Keratinocyte (primary cell): ENCODE measurements at regions not wholly inside any gene's neighbourhood (a gene's known extent, or its start where the extent isn't known, plus 50 kb on each side); places are given as distances from the start of the nearest gene placed in this dataset.
"Not testable (repeated sequence)": the region's sequence is repeated elsewhere in the genome, so short reads cannot be mapped to it uniquely, and the experiment has no call there.

Source experiments
- DNase-seq: peaks from one replicate; pipeline ENCODE4 v3.0.0-alpha.2; 2011; ENCODE audit warnings: low read depth, missing footprints, low spot score
- FAIRE-seq: peaks from 2 replicates; lab custom pipeline; 2011; peaks lifted over from hg19 to GRCh38; lab: Jason Lieb, UNC
- H2AFZ ChIP-seq: 2 replicates; pipeline ENCODE4 v1.6.0; 2012; ENCODE audit warnings: low read length, control low read depth, inconsistent platforms; ENCODE audit not compliant: control insufficient read depth
- H3K27ac ChIP-seq: 2 replicates; pipeline ENCODE4 v1.5.1; 2011; ENCODE audit warnings: low read length; ENCODE audit not compliant: control insufficient read depth, insufficient read depth
- H3K27me3 ChIP-seq: 3 replicates; pipeline ENCODE4 v1.6.0; 2011; ENCODE audit warnings: low read length; ENCODE audit not compliant: control insufficient read depth, insufficient read depth; ENCODE audit errors: extremely low read depth
- H3K36me3 ChIP-seq, 2 experiments: 2 replicates in 1 of 2; 3 replicates in 1 of 2; pipeline ENCODE4 v1.5.1; 2011; ENCODE audit warnings: low read length in 2 of 2, mild to moderate bottlenecking in 1 of 2; ENCODE audit not compliant: control insufficient read depth in 2 of 2, insufficient read depth in 2 of 2; ENCODE audit errors: extremely low read depth in 1 of 2
- H3K4me1 ChIP-seq: 3 replicates; pipeline ENCODE4 v1.5.1; 2011; ENCODE audit warnings: low read length; ENCODE audit not compliant: control insufficient read depth, insufficient read depth; ENCODE audit errors: extremely low read depth
- H3K4me2 ChIP-seq: 3 replicates; pipeline ENCODE4 v1.6.0; 2011; ENCODE audit warnings: low read depth, low read length; ENCODE audit not compliant: control insufficient read depth, insufficient read depth; ENCODE audit errors: extremely low read depth
- H3K4me3 ChIP-seq, 3 experiments: fragments of 200-600 bp in 1 of 3; sonication (generic) in 1 of 3; 2 replicates in 2 of 3; 3 replicates in 1 of 3; pipeline ENCODE4 v1.5.1; 2011 to 2016; ENCODE audit warnings: low read length in 3 of 3, mild to moderate bottlenecking in 3 of 3, control low read depth in 2 of 3, inconsistent platforms in 1 of 3, low read depth in 1 of 3, mixed read lengths in 1 of 3, mixed run types in 1 of 3, moderate library complexity in 1 of 3; ENCODE audit not compliant: control insufficient read depth in 2 of 3, insufficient read depth in 2 of 3; ENCODE audit errors: extremely low read depth in 1 of 3
- H3K79me2 ChIP-seq: 2 replicates; pipeline ENCODE4 v1.6.0; 2012; ENCODE audit warnings: low read length; ENCODE audit not compliant: control insufficient read depth, insufficient read depth
- H3K9ac ChIP-seq: 3 replicates; pipeline ENCODE4 v1.6.0; 2011; ENCODE audit warnings: low read length; ENCODE audit not compliant: control insufficient read depth, insufficient read depth; ENCODE audit errors: extremely low read depth
- H3K9me1 ChIP-seq: 3 replicates; pipeline ENCODE4 v1.6.0; 2011; ENCODE audit warnings: low read length; ENCODE audit not compliant: control insufficient read depth, insufficient read depth; ENCODE audit errors: extremely low read depth
- H3K9me3 ChIP-seq: 2 replicates; pipeline ENCODE4 v1.5.1; 2012; ENCODE audit warnings: low read depth, low read length; ENCODE audit not compliant: control insufficient read depth
- H4K20me1 ChIP-seq: 3 replicates; pipeline ENCODE4 v1.6.0; 2011; ENCODE audit warnings: low read length; ENCODE audit not compliant: control insufficient read depth, insufficient read depth; ENCODE audit errors: extremely low read depth
- CTCF ChIP-seq, 3 experiments: IDR thresholded peaks in 1 of 3; conservative IDR thresholded peaks in 1 of 3; optimal IDR thresholded peaks in 1 of 3; 2 replicates in 2 of 3; 3 replicates in 1 of 3; pipeline versions ENCODE3 to v1.5.1; 2011; ENCODE audit warnings: low read length in 3 of 3, mild to moderate bottlenecking in 3 of 3, moderate library complexity in 2 of 3, control low read depth in 1 of 3, inconsistent platforms in 1 of 3; ENCODE audit not compliant: insufficient read depth in 2 of 3; ENCODE audit errors: extremely low read depth in 1 of 3
- EZH2 ChIP-seq: IDR thresholded peaks from one replicate; pipeline ENCODE4 v1.6.1; 2012; ENCODE audit warnings: inconsistent platforms, mild to moderate bottlenecking, low read length, moderate library complexity
- dilution Hi-C: fragments of 300-500 bp; cut with MboI; formaldehyde crosslinking; loops from one replicate; pipeline ENCODE4 v1.7.0; 2020; ENCODE audit warnings: low sequenced_read_pairs; ENCODE audit not compliant: extremely low pct_ligation_motif_present

- H3K4me3 ChIP-seq = no peak overlapping the region
- FAIRE-seq (no peak), DNase-seq (no peak)
- H3K9me3 ChIP-seq = no peaks in the 10 kb centered on the region
- H3K9ac ChIP-seq = no peak overlapping the region
- no peak overlapping the region for H3K4me2 ChIP-seq
- no peak overlapping the region for H2AFZ ChIP-seq
- dilution Hi-C loops = no loop called here
- H3K36me3 ChIP-seq = no peaks in the 10 kb centered on the region
- no peak for TF ChIP-seq CTCF (optimal IDR thresholded peaks at IDR 0.05 in 1 of 3, IDR thresholded peaks at IDR 0.05 in 1 of 3, conservative IDR thresholded peaks at IDR 0.05 in 1 of 3; ENCODE audit: extremely low read depth in 1 of 3, insufficient read depth in 2 of 3, low read length in 3 of 3)
- TF ChIP-seq EZH2 = no peak
- H3K9me1 ChIP-seq = no peaks in the 10 kb centered on the region
- no peaks in the 10 kb centered on the region for H3K27me3 ChIP-seq
- no peaks in the 10 kb centered on the region for H3K79me2 ChIP-seq
- no peaks in the 10 kb centered on the region for H3K4me1 ChIP-seq
- no peaks in the 10 kb centered on the region for H4K20me1 ChIP-seq
- H3K27ac ChIP-seq = no peak overlapping the region
Measured at GRCh38 chr5:100110497-100110896, 424.7 kb upstream of the FAM174A start.

- Histone ChIP-seq H3K4me1 (no peaks in the 10 kb centered on the region), H2AFZ (no peak overlapping the region), H3K9me1 (no peaks in the 10 kb centered on the region), H3K4me3 (no peak overlapping the region), H3K79me2 (no peaks in the 10 kb centered on the region), H3K27me3 (no peaks in the 10 kb centered on the region), H3K9ac (no peak overlapping the region), H4K20me1 (no peaks in the 10 kb centered on the region), H3K4me2 (no peak overlapping the region), H3K36me3 (no peaks in the 10 kb centered on the region), H3K9me3 (no peaks in the 10 kb centered on the region), H3K27ac (no peak overlapping the region)
- DNase-seq (no peak), FAIRE-seq (no peak)
- TF ChIP-seq EZH2 (no peak), CTCF (optimal IDR thresholded peaks at IDR 0.05 in 1 of 3, IDR thresholded peaks at IDR 0.05 in 1 of 3, conservative IDR thresholded peaks at IDR 0.05 in 1 of 3; ENCODE audit: extremely low read depth in 1 of 3, insufficient read depth in 2 of 3, low read length in 3 of 3) (no peak)
- dilution Hi-C loops = no loop called here
Measured at GRCh38 chr5:100108883-100109282, 426.3 kb upstream of the FAM174A start.

GRCh38 chr5:100103592-100104119, 431.5 kb upstream of the FAM174A start:
- H4K20me1 ChIP-seq, DNase-seq, H3K36me3 ChIP-seq, H3K4me3 ChIP-seq, dilution Hi-C loops, H3K79me2 ChIP-seq, H3K4me2 ChIP-seq, H3K27me3 ChIP-seq, H3K9me1 ChIP-seq, H2AFZ ChIP-seq, H3K4me1 ChIP-seq, H3K9me3 ChIP-seq, FAIRE-seq, H3K27ac ChIP-seq, H3K9ac ChIP-seq: not testable (repeated sequence)

GRCh38 chr5:100101466-100101865, 433.7 kb upstream of the FAM174A start:
- H3K9me3 ChIP-seq, H3K27me3 ChIP-seq, H3K9me1 ChIP-seq, DNase-seq, H3K36me3 ChIP-seq, H3K27ac ChIP-seq, dilution Hi-C loops, H3K4me2 ChIP-seq, H3K4me1 ChIP-seq, H3K9ac ChIP-seq, H3K79me2 ChIP-seq, H4K20me1 ChIP-seq, H3K4me3 ChIP-seq, H2AFZ ChIP-seq: not testable (repeated sequence)
- peak; percentile 55 for FAIRE-seq
